NCI-H82 (cell line): ENCODE measurements at regions not wholly inside any gene's neighbourhood (a gene's known extent, or its start where the extent isn't known, plus 50 kb on each side); places are given as distances from the start of the nearest gene placed in this dataset.

Source experiments
- DNase-seq: peaks from one replicate; lab custom pipeline; 2025; lab: John Stamatoyannopoulos, UW

DNA sequence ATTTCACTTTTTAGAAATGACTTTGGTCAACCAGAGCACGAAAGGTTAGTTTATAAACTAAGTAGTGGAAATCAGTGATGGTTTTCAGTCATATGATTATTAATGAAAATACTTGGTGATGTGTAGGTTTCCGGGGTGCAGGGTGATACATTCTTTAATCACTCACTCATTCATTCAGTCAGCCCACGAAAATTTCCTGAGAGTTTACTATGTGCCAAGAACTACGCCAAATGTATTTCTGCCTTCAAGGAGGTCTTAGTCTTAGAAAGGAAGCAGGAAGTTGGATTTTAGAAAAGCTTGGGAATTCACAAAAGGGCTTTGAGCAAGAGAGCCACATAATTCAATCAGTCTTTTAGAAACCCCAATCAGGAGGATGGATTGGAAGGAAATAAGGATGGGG is 543.6 kb downstream of the PLCL1 start:
- DNase-seq, result no peak

GRCh38 chr2:198347349-198347748 is 543.0 kb downstream of the PLCL1 start:
- no peak for DNase-seq

DNA sequence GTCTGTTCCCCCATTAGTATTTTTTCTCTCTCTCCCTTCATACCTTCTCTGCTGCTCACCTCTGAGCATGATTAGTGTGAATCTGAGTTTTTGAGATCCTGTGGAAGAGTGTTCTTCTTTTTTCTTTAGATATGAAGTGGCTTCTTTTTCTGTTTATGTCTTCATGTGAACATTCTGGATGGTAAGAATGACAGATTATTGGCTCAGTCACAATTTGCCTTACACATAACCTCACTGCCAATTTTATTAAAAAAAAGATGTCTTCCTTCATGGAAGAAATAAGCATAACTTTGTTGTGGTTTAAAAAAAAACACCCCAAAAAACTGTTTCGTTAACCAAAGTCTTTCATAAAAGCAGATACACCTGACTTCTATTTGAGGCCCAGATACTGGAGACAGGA is 539.1 kb downstream of the PLCL1 start:
- no peak for DNase-seq

GRCh38 chr2:198340846-198341245 is 536.5 kb downstream of the PLCL1 start:
- no peak for DNase-seq

GRCh38 chr2:198339116-198339515 is 534.7 kb downstream of the PLCL1 start:
- DNase-seq, result no peak

- peak; percentile 43 for DNase-seq
Observed at GRCh38 chr2:198337368-198337767, 533.0 kb downstream of the PLCL1 start.

- no peak for DNase-seq
Observed at GRCh38 chr2:198328454-198328853, 524.1 kb downstream of the PLCL1 start.

DNA sequence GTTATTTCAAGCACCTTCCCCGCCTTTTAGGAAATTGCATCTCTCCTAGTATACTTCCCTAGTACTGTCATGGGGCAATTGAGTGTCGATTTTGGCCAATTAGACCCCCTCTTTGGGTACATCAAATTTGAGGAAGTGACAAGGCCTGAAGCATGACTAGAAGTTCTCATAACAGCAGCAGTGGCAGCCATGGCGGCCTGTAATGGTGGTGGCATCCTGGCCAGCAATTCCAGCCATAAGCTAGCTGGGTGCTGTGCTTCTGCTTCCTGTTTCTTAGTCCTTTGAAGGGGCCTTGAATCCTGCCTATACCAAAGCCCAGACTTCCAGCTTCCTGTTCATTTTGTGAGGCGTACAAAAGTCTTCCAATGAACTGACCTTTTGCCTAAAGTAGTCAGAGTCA is 523.1 kb downstream of the PLCL1 start:
- no peak for DNase-seq

GRCh38 chr2:198326431-198326830 is 522.0 kb downstream of the PLCL1 start:
- no peak for DNase-seq

- no peak for DNase-seq
Observed at GRCh38 chr2:198325359-198325758, 521.0 kb downstream of the PLCL1 start.

GRCh38 chr2:198324071-198324470 is 519.7 kb downstream of the PLCL1 start:
- no peak for DNase-seq

DNA sequence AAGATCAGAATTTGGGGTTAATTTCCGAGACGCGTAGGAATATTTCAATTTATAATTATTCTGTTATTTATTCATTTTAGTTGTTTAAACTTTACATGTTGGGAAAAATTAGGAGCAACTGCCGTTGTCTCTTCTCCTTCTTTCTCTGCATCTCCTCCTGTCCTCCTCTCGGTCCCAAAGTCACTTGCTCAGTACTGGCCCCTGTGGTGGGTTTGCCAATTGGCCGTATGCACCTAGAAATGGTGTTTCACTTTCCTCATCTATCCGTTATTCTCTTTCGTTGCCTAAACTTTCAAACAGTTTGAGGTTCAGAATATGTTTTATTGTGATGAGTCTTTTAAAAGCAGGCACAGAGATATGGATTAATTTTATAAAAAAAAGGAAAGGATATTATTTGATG is 517.9 kb downstream of the PLCL1 start:
- DNase-seq, result peak; percentile 39

- peak; percentile 42 for DNase-seq
Observed at GRCh38 chr2:198321522-198322088, 517.2 kb downstream of the PLCL1 start.

DNA sequence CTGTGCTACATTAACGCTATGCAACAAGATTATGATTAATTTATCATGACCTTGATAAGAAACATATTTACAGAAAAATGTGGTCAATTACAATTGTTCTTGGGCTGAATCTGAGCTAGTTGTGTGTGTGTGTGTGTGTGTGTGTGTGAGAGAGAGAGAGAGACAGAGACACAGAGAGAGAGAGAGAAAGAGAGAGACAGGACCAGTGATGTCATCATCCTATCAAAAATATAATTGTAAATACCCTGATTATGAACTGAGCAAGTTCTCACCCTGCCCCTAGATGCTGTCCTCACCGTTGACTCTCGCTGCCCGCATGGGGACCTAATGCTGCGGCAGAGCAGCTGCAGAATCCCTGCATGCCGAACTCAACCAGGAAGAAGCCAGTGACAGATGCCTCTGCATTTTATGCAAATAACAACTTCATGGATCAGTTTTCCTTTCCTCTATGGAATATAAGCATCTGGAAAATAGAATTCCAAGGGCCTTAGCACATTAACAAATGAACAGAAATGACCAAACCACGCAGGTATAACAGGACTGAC is 512.5 kb downstream of the PLCL1 start:
- DNase-seq, result peak; percentile 23

- no peak for DNase-seq
Observed at GRCh38 chr2:198315791-198316630, 511.6 kb downstream of the PLCL1 start.

- DNase-seq, result peak; percentile 71
Observed at GRCh38 chr2:198314559-198315153, 510.3 kb downstream of the PLCL1 start.

DNA sequence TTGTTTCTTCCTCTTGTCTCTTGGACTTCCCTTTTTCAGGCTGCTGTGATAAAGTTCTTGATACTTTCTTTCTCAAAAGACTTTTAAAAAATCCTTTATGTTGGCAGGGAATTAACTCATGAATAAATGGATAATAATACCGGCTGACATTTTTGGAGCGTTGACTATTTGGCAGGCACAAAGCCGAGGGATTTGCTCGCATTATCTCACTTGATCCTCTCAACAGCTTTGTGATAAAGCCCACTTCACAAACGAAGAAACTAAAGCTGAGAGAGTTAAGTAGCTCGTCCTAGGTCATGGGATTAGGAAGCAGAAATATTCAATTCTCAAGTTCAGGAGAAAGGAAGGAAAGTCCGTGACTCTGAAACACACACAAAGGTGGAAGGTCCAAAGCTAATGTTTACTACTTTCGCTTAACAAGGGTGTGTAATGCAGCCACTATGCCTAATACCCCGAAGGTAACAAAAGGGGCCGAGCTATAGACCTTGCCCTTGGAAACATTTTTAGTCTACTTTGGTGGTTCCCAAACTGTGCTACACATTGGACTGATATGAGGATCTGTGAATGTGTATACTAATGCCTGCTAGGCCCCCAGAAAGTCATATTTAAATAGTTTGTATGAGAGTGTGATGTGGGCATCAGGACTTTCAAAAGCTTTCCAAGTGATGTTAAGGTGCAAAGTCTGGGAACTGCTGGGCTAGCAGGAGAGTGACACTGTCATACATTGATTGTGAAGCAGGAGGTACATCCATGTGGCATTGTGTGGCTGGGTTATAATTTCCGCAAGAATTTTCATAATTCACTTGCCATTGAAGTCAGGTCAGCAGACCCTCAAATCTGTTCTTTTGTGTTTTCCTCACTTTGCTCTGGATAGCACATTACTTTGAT is 508.4 kb downstream of the PLCL1 start:
- peak; percentile 95 for DNase-seq

DNA sequence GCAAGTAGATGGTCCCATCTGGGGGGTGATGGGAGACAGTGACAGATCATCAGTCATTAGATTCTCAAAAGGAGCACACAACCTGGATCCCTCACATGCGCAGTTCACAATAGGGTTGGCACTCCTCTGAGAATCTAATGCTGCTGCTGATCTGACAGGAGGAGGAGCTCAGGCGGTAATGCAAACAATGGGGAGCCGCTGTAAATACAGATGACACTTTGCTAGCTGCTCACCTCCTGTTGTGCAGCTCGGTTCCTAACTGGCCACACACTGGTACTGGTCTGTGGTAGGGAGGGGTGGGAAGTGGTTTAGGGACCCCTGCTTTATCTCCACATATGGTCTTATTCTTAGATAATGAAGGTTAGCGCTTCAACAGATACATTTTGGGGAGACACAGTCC is 506.6 kb downstream of the PLCL1 start:
- DNase-seq, result peak; percentile 32

DNA sequence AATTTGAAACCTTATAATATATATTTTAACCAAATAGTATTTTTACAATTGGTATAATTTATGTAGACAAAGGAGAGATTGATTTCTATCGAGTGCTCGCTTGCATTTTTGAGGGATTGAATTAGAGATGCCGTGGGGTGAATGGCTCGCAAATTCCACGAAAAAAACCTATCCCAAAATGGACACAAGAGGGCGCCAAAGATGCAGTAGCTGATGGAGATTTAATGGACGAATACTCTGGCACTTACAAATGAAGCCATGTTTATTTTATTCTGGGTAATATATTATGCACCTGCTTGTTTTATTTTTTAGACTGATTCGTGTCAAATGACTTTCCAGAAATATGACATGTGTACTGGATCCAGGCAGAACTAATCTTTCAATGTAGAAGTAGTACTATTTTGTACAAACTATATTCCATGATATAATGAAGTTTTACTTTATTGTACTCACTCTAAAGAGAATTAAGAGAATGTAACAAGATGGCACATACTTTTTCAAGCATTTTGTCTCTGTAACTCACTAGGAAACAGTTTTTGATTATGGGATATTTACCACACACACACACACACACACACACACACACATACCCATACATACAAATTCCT is 505.4 kb downstream of the PLCL1 start:
- peak; percentile 73 for DNase-seq

DNA sequence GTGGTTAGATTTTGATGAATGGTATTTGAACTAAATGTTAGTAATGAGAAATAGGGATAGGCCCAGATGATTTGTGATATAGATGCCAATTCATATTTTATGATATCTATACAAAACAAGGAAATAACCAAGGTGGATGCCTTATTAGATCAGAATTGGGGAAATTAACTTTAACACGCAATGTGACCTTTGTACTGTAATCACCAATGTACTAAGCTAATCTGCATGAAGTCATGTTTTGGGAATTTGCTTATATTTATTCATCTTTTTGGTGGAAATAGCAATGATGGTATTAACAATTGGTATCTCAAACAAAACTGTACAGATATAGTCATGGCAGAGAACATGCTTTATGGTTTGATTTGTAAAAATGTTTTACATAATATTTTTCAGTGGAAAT is 504.7 kb downstream of the PLCL1 start:
- no peak for DNase-seq

- DNase-seq, result no peak
Observed at GRCh38 chr2:198308368-198308767, 504.0 kb downstream of the PLCL1 start.

DNA sequence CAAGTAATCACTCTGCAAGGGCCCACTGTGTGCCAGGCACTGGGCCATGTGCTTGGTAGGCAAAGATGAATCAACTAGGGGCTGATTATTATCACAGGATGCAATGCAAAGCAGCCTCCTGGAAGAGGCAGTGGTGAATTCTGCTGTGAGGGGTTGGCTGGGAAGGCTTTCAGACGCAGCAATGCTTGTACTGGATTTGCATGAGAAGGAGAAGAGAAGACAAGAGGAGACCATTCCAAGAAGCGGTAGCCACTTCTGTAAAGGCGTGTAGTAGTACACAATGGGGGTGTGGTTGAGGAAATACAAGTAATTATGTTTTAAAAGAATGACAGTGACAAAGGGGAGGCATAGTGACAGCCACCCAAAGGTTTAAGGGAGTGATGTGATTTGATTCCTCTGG is 502.7 kb downstream of the PLCL1 start:
- DNase-seq, result no peak
